ENCODE measurements at regions not wholly inside any gene's neighbourhood (a gene's known extent, or its start where the extent isn't known, plus 50 kb on each side); places are given as distances from the start of the nearest gene placed in this dataset.

DNA sequence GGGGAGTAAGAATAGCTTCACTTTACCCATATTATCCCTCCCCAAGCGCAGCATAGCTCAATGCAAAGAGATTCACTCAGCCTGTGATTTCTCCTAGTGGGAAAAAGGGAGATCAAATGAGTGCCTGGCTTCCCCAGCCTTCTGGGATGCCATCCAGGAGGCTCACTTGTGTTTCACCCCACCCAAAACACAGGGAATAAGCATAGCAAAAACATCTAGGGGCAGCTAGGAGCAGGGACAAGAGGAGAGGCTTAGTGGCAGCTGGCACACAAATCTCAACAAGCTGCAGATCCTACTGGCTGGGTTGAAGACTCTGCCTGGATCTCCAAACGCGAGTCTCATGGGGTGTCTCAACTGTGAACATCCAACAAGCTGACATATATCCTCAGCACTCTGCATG, 715.8 kb downstream of the RNF144B start:
- TF ChIP-seq GABPA (IDR thresholded peaks at IDR 0.05; ENCODE audit: low read depth) (no peak), SIN3A (IDR thresholded peaks at IDR 0.05; ENCODE audit: borderline replicate concordance, low read depth, low read length) (no peak), FOXM1 (IDR thresholded peaks at IDR 0.05; ENCODE audit: low read depth) (no peak), GATA2 (CRISPR knock-in tag; IDR thresholded peaks at IDR 0.05) (no peak), MXI1 (IDR thresholded peaks at IDR 0.05; ENCODE audit: low read depth, low read length) (no peak), RXRA (IDR thresholded peaks at IDR 0.05; ENCODE audit: borderline replicate concordance, low read depth) (no peak), TCF12 (IDR thresholded peaks at IDR 0.05) (no peak), JUND (IDR thresholded peaks at IDR 0.05) (no peak), CHD2 (IDR thresholded peaks at IDR 0.05; ENCODE audit: low read length, partially characterized antibody) (no peak), YY1 (IDR thresholded peaks at IDR 0.05; ENCODE audit: low read depth) (no peak)
- TF ChIP-seq, protein P1, sequence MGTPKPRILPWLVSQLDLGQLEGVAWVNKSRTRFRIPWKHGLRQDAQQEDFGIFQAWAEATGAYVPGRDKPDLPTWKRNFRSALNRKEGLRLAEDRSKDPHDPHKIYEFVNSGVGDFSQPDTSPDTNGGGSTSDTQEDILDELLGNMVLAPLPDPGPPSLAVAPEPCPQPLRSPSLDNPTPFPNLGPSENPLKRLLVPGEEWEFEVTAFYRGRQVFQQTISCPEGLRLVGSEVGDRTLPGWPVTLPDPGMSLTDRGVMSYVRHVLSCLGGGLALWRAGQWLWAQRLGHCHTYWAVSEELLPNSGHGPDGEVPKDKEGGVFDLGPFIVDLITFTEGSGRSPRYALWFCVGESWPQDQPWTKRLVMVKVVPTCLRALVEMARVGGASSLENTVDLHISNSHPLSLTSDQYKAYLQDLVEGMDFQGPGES (IDR thresholded peaks at IDR 0.05; ENCODE audit: low read depth, low read length), result no peak
- TF ChIP-seq, protein P2, sequence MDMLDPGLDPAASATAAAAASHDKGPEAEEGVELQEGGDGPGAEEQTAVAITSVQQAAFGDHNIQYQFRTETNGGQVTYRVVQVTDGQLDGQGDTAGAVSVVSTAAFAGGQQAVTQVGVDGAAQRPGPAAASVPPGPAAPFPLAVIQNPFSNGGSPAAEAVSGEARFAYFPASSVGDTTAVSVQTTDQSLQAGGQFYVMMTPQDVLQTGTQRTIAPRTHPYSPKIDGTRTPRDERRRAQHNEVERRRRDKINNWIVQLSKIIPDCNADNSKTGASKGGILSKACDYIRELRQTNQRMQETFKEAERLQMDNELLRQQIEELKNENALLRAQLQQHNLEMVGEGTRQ (IDR thresholded peaks at IDR 0.05; ENCODE audit: borderline replicate concordance, low read depth, low read length), result no peak
- TF ChIP-seq, protein P3, sequence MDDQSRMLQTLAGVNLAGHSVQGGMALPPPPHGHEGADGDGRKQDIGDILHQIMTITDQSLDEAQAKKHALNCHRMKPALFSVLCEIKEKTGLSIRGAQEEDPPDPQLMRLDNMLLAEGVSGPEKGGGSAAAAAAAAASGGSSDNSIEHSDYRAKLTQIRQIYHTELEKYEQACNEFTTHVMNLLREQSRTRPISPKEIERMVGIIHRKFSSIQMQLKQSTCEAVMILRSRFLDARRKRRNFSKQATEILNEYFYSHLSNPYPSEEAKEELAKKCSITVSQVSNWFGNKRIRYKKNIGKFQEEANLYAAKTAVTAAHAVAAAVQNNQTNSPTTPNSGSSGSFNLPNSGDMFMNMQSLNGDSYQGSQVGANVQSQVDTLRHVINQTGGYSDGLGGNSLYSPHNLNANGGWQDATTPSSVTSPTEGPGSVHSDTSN (IDR thresholded peaks at IDR 0.05), result no peak
- TF ChIP-seq, protein P4, sequence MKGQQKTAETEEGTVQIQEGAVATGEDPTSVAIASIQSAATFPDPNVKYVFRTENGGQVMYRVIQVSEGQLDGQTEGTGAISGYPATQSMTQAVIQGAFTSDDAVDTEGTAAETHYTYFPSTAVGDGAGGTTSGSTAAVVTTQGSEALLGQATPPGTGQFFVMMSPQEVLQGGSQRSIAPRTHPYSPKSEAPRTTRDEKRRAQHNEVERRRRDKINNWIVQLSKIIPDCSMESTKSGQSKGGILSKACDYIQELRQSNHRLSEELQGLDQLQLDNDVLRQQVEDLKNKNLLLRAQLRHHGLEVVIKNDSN (IDR thresholded peaks at IDR 0.05; ENCODE audit: borderline replicate concordance, low read depth), result no peak
- CTCF ChIA-PET, result no interaction called here
- no peak overlapping the region for H2AFZ ChIP-seq (ENCODE audit: low read depth)
- H3K9me3 ChIP-seq, result no peaks in the 10 kb centered on the region; the same call in 1 of the 2 replicates
- H3K27ac ChIP-seq (ENCODE audit: low read depth in 2 of 2, low read length in 1 of 2), result no peak overlapping the region
- no peaks in the 10 kb centered on the region for H3K4me1 ChIP-seq (ENCODE audit: control insufficient read depth in 1 of 2, insufficient read depth in 2 of 2, low read depth in 1 of 2, low read length in 1 of 2)
- no peak for DNase-seq
- H3K4me3 ChIP-seq (ENCODE audit: low read depth in 2 of 2, low read length in 1 of 2), result no peak overlapping the region
- H4K20me1 ChIP-seq (ENCODE audit: insufficient read depth), result no peaks in the 10 kb centered on the region
- POLR2A ChIA-PET, result no interaction called here
- no peaks in the 10 kb centered on the region for H3K9me2 ChIP-seq
- no peaks in the 10 kb centered on the region for H3K27me3 ChIP-seq (ENCODE audit: insufficient read depth)
- H3K79me2 ChIP-seq (ENCODE audit: insufficient read depth), result no peaks in the 10 kb centered on the region
- H3K36me3 ChIP-seq (replicated peaks in 1 of 2; ENCODE audit: control insufficient read depth in 1 of 2, insufficient read depth in 2 of 2, low read length in 1 of 2), result no peaks in the 10 kb centered on the region
- no peak overlapping the region for H3K4me2 ChIP-seq
- no peaks in the 10 kb centered on the region for H3F3A ChIP-seq (replicated peaks; ENCODE audit: insufficient read depth)
- no peak overlapping the region for H3K9ac ChIP-seq
- WGBS (ENCODE audit: low lambda C conversion rate), result 0% methylated on average over 3 of the region's 3 CpGs

DNA sequence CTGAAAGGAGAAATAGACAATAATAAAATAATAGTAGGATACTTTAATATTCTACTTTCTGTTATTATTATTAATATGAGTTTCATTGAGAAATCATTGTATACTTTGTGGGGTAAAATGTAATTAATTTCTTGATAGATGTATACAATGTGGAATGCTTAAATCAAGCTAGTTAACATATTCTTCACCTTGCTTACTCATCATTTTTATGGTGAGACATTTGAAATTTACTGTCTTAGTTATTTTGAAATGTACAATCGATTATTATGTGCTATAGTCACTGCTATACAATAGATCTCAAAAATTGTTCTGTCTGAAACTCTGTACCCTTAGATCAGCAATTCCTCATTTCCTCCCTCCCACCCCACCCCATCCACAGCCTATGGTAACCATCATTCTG, 720.3 kb downstream of the RNF144B start:
- ChIA-PET CTCF (no interaction called here), POLR2A (no interaction called here)
- no peaks in the 10 kb centered on the region for H3K36me3 ChIP-seq (replicated peaks in 1 of 2; ENCODE audit: control insufficient read depth in 1 of 2, insufficient read depth in 2 of 2, low read length in 1 of 2)
- no peak overlapping the region for H3K9ac ChIP-seq
- WGBS (ENCODE audit: low lambda C conversion rate), result 3% methylated on average over 1 of the region's 1 CpG
- no peaks in the 10 kb centered on the region for H3K9me2 ChIP-seq
- TF ChIP-seq, protein P3 (IDR thresholded peaks at IDR 0.05), result no peak
- no peak for TF ChIP-seq NFIC (IDR thresholded peaks at IDR 0.05; ENCODE audit: borderline replicate concordance)
- TF ChIP-seq GATA2 (CRISPR knock-in tag; IDR thresholded peaks at IDR 0.05), result no peak
- no peak for TF ChIP-seq ELF1 (IDR thresholded peaks at IDR 0.05)
- no peak for TF ChIP-seq MEF2A (IDR thresholded peaks at IDR 0.05; ENCODE audit: borderline replicate concordance, low read depth)
- no peak for TF ChIP-seq TAF1 (IDR thresholded peaks at IDR 0.05; ENCODE audit: borderline replicate concordance, low read depth, low read length)
- TF ChIP-seq, protein P4 (IDR thresholded peaks at IDR 0.05; ENCODE audit: borderline replicate concordance, low read depth), result no peak
- TF ChIP-seq MXI1 (IDR thresholded peaks at IDR 0.05; ENCODE audit: low read depth, low read length), result no peak
- TF ChIP-seq RAD21 (IDR thresholded peaks at IDR 0.05; ENCODE audit: low read length), result no peak
- no peak overlapping the region for H3K4me2 ChIP-seq
- H3K9me3 ChIP-seq, result no peaks in the 10 kb centered on the region
- no peaks in the 10 kb centered on the region for H4K20me1 ChIP-seq (ENCODE audit: insufficient read depth)
- no peak overlapping the region for H3K4me3 ChIP-seq (ENCODE audit: low read depth in 2 of 2, low read length in 1 of 2)
- H3K27ac ChIP-seq (ENCODE audit: low read depth in 2 of 2, low read length in 1 of 2), result no peak overlapping the region
- no peaks in the 10 kb centered on the region for H3K79me2 ChIP-seq (ENCODE audit: insufficient read depth)
- no peaks in the 10 kb centered on the region for H3F3A ChIP-seq (replicated peaks; ENCODE audit: insufficient read depth)
- H3K4me1 ChIP-seq (ENCODE audit: control insufficient read depth in 1 of 2, insufficient read depth in 2 of 2, low read depth in 1 of 2, low read length in 1 of 2), result no peaks in the 10 kb centered on the region
- DNase-seq, result no peak
- no peaks in the 10 kb centered on the region for H3K27me3 ChIP-seq (ENCODE audit: insufficient read depth)
- H2AFZ ChIP-seq (ENCODE audit: low read depth), result no peak overlapping the region
